ENCODE measurements at regions not wholly inside any gene's neighbourhood (a gene's known extent, or its start where the extent isn't known, plus 50 kb on each side); places are given as distances from the start of the nearest gene placed in this dataset.

- no peak for DNase-seq (ENCODE audit: low spot score)
Measured at GRCh38 chr16:86979984-86980553, 337.1 kb downstream of the C16orf95 start.

DNA sequence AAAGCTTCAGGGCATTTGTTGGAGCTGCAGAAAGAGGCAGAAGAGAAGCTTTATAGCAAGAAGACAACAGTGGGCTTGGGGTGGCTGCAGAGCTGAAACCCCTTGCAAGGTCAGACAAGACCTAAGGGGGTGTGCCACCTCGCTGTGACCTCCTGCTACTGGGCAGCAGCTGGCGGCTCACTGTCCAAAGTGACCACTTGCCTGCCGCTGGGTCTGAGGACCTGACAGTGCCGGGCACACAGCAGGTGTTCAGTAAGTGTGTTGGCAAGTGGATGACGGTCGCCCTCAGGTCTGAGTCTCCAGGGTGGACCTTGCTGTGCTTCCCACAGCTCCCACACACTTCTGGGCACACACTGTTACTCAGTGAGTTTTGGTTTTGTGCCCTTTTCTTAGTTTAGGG, 336.5 kb downstream of the C16orf95 start:
- no peak for DNase-seq (ENCODE audit: low spot score)

- no peak for DNase-seq (ENCODE audit: low spot score)
Measured at GRCh38 chr16:86982347-86982596, 334.9 kb downstream of the C16orf95 start.

GRCh38 chr16:86982912-86983311, 334.3 kb downstream of the C16orf95 start:
- DNase-seq (ENCODE audit: low spot score), result no peak

GRCh38 chr16:86983621-86984020, 333.6 kb downstream of the C16orf95 start:
- no peak for DNase-seq (ENCODE audit: low spot score)

- no peak for DNase-seq (ENCODE audit: low spot score)
Measured at GRCh38 chr16:86984343-86984742, 332.8 kb downstream of the C16orf95 start.

- DNase-seq (ENCODE audit: low spot score), result no peak
Measured at GRCh38 chr16:86984991-86985647, 332.1 kb downstream of the C16orf95 start.

GRCh38 chr16:86985648-86986015, 331.6 kb downstream of the C16orf95 start:
- DNase-seq (ENCODE audit: low spot score), result no peak

- DNase-seq (ENCODE audit: low spot score), result no peak
Measured at GRCh38 chr16:86986136-86986535, 331.1 kb downstream of the C16orf95 start.

- no peak for DNase-seq (ENCODE audit: low spot score)
Measured at GRCh38 chr16:86986809-86987487, 330.2 kb downstream of the C16orf95 start.

DNA sequence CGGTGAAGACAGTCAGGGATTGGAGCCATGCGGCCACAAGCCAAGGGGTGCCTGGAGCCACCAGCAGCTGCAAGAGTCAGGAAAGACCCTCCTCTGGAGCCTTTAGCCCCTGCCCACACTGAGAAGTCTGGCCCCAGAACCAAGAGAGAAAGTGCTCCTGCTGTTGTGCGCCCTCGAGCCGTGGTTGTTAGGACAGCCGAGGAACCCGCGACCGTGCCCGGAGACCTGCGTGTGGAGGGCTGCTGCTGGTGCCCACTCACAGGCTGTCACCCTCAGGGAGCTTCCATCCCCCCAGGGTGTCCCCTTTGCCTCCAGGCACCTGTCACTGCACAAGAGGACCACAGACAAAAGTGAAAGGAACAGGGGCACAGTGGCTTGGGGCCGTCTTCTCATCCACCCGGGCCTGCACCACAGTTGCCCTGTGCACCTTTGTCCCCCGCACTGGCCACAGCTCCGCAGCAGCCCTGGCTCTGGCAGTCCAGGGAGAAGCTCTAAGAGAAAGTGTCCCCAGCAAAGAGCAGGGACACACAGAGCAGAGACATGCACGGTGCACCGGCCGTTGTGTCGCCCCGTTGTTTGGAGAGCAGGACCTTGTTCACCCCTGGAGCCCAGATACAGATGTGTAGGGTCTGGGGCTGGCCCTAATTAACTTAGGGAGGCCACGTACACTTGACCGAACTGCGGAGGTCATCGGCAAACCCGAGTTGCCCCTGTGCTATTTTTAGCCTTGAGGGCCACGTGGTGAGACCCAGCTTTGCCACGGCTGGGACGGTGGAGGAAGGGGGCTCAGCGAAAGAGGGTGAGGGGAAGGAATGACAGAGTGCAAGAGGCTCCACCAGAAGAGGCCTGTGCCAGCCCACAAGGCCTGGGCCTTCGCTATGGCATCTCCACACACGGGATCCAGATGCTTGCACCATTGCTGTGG, 329.2 kb downstream of the C16orf95 start:
- no peak for DNase-seq (ENCODE audit: low spot score)

- DNase-seq (ENCODE audit: low spot score), result no peak
Measured at GRCh38 chr16:86988920-86989696, 328.1 kb downstream of the C16orf95 start.

GRCh38 chr16:86990451-86990850, 326.7 kb downstream of the C16orf95 start:
- no peak for DNase-seq (ENCODE audit: low spot score)

- DNase-seq (ENCODE audit: low spot score), result no peak
Measured at GRCh38 chr16:86991679-86992078, 325.5 kb downstream of the C16orf95 start.

DNA sequence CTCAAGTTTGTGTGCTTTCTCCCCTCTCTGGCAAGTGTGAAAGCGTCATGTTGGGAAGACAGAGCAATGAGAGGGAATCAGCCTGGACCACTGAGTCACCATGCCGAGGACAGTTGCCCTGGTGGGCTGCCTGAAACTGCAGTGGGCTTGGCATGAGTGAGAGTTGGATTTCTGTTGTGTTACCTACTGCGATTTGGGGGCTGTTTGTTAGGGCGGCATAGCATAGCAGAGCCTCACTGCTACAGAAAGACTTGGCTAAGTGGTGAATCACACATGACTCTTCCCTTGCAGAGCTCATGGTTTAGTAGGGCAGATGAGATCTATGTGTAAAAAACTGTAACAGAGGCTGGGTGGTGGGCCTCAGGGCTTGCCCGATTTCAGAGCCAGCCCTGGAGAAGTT, 324.6 kb downstream of the C16orf95 start:
- no peak for DNase-seq (ENCODE audit: low spot score)

DNA sequence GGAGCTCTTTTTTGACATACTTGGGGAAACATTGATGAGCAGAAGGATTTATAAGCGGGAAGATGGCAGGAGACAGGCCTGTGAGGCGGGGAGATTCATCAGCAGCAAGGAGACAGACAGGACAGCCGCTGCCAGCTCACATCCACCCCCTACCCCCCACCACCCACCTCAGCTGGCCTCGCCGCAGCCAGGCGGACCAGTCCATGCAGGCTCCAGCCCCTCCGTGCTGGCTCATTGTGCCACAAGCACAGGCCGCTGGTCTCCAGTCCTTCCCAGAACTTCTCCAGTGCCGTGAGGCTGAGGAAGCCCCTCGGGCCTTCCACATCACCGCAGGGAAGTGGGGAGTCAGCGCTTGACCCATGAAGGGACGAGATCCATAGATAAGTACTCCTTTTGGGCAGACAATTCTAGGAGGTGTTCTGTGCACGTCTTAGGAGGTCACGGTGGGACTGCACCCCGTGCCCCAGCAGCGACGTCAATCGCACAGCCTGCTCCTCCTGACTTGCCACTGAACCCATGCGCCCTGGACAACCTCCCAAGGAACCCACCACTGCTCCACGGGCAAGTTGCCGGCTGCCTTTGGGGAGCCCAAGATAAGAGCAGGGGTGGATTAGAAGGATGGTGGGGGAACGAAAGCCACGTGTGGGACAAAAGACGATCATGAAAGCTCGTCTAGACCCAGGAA, 323.6 kb downstream of the C16orf95 start:
- DNase-seq (ENCODE audit: low spot score), result no peak

DNA sequence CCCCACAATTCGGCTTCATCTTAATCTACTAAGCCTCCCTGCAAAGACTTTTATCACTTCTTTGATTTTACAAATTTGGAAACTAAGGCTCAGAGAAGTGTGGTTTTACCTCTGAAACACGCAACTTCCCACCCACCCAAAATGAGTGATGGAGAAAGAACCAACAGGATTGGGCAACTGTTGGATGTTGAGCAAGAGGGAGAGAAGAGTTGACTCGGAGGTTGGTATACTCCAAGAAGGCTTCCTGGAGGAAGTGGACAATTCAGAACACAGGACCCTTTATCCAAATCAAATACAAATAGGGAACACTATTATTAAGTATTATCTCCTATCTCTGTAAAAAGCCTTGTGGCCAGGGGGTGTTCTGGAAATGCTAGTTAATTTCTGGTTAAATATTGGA, 323.0 kb downstream of the C16orf95 start:
- DNase-seq (ENCODE audit: low spot score), result no peak

GRCh38 chr16:86994651-86995171, 322.5 kb downstream of the C16orf95 start:
- no peak for DNase-seq (ENCODE audit: low spot score)

- no peak for DNase-seq (ENCODE audit: low spot score)
Measured at GRCh38 chr16:86995456-86995855, 321.7 kb downstream of the C16orf95 start.

DNA sequence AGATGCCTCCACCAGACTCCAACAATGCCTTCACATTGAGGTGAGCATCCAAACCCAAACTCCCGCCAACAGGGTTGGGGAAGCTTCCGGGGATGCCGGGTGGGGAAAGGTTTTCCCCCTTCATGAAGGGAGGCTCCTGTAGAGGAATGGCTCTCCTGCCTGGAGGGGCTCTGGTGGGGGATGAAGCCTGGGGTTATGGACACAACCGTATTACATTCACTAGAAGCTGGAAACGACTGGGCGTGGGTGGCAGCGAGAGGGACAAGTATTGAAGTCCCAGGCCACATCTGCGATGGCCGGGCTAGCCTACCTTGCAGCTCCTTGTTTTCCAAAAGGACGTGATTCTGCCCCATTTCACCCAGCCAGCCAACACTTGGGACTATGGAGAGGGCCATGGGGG, 321.1 kb downstream of the C16orf95 start:
- DNase-seq (ENCODE audit: low spot score), result no peak

DNA sequence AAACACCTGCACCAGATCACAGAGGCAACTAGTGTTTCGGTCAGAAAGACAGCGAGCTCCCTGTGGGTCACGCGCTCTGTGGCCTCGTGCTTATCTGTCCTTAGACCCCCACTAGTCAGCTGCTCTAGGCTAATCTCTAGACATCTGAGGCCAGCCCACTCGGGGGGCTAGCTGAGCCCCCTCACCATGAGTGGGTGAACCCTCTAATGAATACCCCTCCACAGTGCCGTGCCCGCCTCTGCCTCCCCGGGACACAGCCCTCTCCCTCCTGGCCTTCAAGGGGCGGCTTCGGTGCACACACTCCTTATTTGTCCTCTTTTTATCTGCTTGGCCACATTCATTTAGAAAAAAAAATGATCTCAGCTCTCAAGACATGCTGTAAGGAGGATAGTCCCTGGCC, 320.1 kb downstream of the C16orf95 start:
- no peak for DNase-seq (ENCODE audit: low spot score)

All from Ammon's horn (tissue), 1 donor.